SU-DHL-6 (cell line): ENCODE measurements at regions not wholly inside any gene's neighbourhood (a gene's known extent, or its start where the extent isn't known, plus 50 kb on each side); places are given as distances from the start of the nearest gene placed in this dataset.

ENCODE experiments used
- CTCF ChIP-seq: fragments of 200-600 bp; sonication (generic); IDR thresholded peaks from one replicate; pipeline ENCODE4 v1.5.1; 2017; ENCODE audit warnings: antibody characterized with exemption, mild to moderate bottlenecking, low read length, moderate library complexity; ENCODE audit not compliant: insufficient read depth, poor library complexity, severe bottlenecking
- EZH2phosphoT487 ChIP-seq: fragments of 200-600 bp; sonication (generic), shearing (Covaris generic); conservative IDR thresholded peaks from 2 replicates; pipeline ENCODE4 v1.6.1; 2018; ENCODE audit warnings: mild to moderate bottlenecking, antibody characterized with exemption, low read length, moderate library complexity, mixed read lengths

- no peak for TF ChIP-seq CTCF
- TF ChIP-seq EZH2phosphoT487, result no peak
Observed at GRCh38 chr16:85536411-85537330, 76.5 kb upstream of the GSE1 start.
